GM18858 (cell line): ENCODE measurements at regions not wholly inside any gene's neighbourhood (a gene's known extent, or its start where the extent isn't known, plus 50 kb on each side); places are given as distances from the start of the nearest gene placed in this dataset.

Source experiments
- ATAC-seq: cut with Tn5 transposase; IDR thresholded peaks from one replicate; pipeline ENCODE4 v1.9.1; 2021; ENCODE audit not compliant: unreplicated experiment

DNA sequence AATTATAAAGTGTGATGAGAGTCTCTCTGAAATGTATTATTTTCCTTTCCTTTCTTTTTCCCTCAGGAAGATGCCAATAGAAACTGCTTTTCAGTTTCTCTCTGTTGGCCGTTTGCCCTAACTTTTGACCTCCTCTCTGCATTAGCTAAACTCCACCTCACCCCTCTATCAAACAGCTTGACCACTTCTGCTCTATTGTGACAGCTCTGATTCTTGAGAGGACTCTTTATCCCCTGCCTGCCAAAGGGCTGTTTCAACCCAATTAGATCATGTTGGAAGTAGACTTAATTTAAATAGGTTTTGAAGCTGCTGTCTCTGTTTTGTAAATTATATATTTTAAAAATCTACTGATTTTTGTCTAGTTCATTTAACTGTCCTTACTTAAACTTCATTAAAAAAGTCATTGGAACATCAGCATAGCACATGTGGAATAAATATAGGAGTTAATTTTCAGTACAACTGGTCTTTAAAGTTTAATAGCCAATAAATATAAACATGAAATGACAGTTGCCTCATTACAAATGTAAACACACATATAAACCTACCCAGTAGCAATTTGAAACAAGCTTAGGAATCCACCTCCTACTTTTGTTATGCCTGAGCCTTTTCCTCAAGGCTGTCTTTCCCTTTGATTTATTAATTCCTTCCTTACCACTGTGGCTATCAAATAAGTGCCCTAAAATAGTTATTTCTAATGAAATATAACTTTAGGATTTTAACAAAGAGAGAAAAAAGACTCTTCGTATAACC, 152.0 kb downstream of the CHRM3 start:
- no peak for ATAC-seq

- no peak for ATAC-seq
Measured at GRCh38 chr1:239539051-239539450, 152.7 kb downstream of the CHRM3 start.

DNA sequence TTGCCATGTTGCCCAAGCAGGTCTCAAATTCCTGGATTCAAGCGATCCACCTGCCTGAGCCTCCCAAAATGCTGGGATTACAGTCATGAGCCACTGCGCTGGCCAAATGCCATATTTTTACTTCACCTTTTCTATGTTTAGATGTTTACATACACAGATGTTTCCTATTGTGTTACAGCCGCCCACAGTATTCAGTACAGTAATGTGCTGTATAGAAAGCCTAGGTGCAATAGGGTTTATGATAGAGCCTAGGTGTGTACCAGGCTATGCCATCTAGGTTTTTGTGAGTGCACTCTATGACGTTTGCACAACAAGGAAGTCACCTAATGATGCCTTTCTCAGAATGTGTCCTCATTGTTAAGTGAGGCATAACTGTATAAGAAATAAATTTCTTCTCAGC, 153.4 kb downstream of the CHRM3 start:
- no peak for ATAC-seq

DNA sequence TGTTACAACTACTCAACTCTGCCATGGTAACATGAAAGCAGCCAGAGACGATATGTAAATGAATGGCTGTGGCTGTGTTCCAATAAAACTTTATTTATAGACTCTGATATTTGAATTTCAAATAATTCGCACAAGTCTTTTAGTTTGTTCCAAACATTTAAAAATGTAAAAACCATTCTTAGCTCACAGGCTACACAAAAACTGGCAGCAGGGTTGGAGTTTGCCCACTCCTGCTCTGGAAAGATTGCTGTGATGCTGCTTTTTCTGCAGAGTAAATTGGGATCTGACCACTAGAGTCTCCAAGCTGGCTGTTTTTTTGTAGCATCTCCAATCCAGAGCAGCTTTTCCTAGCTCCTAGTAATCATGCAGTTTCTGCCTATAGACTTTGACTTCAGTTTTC, 157.5 kb downstream of the CHRM3 start:
- no peak for ATAC-seq

DNA sequence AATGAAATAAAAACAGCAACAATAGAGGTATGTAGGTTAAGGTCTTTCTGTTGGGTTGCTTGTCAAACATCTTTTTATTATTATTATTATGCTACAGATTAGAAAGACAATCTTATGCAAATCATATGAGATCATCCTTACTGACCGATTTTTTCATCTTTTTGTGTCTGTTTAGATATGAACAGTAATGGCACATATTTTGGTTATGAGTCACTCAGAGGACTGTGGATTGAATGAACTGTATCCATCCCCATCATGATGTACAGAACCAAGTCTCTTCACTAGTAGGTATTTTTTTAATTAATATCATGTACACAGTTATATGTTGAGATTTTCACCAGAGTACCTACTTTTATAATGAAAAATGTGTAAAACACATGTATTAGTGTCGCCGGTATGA, 159.1 kb downstream of the CHRM3 start:
- ATAC-seq: no peak

- no peak for ATAC-seq
Measured at GRCh38 chr1:239547987-239548386, 161.6 kb downstream of the CHRM3 start.

- ATAC-seq: no peak
Measured at GRCh38 chr1:239550178-239550577, 163.8 kb downstream of the CHRM3 start.

GRCh38 chr1:239555350-239555749, 169.0 kb downstream of the CHRM3 start:
- no peak for ATAC-seq

DNA sequence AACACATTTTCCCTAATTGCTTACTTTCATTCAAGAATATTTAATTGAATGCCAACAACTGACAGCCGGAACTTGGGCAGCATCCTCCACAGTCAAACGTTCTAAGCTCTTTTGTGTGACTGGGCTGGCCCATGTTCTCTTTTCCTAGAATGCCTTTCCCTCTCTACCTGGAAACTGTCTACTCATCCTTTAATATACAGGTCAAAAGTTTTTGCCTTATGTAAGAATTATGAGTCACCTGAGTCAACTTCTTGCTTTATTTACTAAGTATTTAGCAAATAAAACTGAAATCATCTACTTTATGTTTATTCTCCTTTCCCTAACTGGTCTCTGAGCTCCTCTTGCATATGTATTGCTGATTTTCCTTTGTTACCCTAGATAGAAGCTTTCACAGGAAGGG, 172.2 kb downstream of the CHRM3 start:
- ATAC-seq: no peak

- no peak for ATAC-seq
Measured at GRCh38 chr1:239558991-239559390, 172.6 kb downstream of the CHRM3 start.

GRCh38 chr1:239560921-239561320, 174.6 kb downstream of the CHRM3 start:
- no peak for ATAC-seq

DNA sequence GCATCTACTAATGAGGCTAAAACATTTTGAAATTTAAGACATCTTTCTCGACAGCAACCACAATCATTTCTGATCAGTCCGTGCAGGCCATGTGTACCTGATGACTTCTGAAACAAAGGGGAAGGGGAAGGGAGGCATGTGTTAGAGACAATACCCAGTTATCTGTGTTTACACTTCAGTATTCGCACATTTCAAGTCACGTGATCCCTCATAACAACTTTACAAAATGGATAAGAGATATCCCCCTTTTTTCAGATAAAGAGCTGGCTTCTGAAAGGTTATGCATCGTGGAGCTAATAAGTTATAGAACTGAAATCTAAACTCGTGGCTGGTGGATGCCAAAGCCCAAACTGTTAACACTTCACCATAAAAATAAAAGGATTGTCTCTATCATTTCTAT, 175.7 kb downstream of the CHRM3 start:
- ATAC-seq: no peak

DNA sequence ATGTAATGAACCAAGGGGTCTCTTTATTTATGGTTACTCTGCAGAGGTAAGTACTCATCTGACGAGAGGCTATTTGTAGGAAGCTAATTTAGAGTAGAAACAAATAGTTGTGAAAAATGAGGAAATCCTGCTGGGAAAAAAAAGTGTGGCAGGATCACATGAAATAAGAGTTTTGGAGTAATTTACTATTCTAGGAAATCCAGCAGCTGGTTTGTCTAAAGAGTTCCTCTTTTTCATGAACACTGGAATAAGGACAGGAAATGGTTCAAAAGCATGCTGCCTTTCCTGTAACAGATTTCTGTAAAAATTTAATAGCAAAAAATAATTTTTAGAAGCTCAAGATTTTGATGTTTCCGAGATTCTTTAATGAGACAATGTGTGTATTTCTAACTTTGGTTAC, 177.3 kb downstream of the CHRM3 start:
- ATAC-seq: no peak

DNA sequence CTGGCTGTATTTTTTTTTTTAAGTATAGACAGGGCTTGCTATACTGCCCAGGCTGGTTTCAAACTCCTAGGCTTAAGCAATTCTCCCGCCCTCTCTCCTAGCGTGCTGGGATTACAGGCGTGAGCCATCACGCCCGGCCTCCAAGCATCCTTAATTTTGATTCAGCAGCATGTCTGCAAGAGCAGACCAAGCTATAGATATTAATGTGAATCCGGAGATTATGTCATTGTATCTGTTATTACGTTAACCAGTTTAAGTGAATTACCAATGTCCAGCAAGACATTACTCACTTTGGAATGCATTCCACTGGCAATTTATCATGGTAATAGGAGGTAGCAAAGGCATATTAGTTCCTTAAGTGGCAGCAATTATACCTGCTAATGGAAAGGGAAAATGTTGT, 179.7 kb downstream of the CHRM3 start:
- ATAC-seq: no peak

DNA sequence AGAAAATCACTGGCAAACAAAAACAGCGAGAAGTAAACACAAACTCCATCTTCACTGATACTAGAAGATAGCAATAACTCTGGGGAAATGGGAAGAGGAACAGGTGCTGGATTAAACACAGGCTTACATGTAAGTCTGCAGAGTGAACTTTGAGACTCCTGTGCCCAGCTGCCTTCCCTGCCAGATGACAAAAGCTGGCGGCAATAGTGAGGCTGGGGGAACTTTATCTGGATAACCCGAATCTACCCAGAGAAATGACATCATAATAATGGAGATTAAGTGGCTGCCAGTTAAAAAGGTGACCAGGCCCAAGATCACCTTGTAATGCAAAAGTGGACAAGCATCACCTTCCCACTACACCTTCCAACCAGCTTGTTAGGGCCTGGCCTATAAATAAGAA, 184.5 kb downstream of the CHRM3 start:
- ATAC-seq: no peak

DNA sequence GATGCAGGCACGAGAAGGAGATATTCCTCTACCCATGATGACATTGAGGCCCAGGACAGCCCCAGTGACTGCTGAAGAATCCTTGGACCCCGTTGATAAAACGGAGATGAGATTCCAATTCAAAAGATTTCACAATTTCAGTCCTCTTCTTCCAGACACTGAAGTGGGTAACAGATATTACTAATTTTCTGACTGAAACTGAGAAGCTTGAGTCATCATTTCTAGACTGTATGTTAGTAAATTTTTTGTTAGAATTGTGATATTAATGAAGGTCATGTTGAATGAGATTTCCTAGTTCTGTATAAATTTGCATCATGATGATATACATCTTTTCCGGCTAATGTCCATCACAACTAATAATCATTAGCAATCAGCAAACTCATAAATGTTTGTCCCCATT, 185.8 kb downstream of the CHRM3 start:
- ATAC-seq: no peak

DNA sequence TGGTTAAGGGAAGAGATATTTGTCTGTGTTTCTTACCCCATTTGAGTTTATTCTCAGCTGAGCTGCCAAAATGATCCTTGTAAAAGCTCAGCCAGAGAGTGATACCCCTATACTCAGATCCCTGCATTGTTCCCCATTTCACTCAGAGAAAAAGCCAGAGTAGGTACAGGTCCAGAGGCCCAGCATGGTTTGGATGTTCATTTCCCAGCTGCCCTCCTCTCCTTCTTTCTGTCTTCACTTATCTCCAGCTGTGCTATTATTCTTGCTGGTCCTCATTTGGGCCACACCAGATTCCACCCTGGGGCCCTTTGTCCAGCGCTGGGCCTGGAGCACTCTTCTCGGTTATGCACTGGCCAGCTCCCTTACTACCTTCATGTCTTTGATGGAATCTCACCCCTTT, 187.7 kb downstream of the CHRM3 start:
- no peak for ATAC-seq

GRCh38 chr1:239575113-239575512, 188.7 kb downstream of the CHRM3 start:
- no peak for ATAC-seq

GRCh38 chr1:239583536-239583935, 197.2 kb downstream of the CHRM3 start:
- ATAC-seq: no peak

DNA sequence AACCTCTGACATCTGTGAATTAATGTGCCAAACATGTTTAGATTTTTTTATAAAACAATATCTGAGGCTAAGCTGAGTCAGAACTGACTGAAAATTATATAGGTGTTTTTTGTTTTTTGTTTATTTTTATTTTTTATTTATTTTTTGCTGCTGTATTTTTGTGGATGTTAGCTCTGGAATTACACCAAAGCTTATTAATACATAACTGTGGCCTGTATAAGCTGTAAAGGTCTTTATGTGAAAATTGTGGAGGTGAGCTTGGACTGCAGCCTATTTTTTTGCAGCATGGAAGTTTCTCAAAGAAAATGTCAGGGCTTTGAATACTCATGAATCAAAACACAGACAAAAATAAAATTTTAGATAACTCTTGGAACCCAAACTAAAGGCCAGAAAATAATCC, 199.8 kb downstream of the CHRM3 start:
- no peak for ATAC-seq

- no peak for ATAC-seq
Measured at GRCh38 chr1:239587066-239587465, 200.7 kb downstream of the CHRM3 start.

DNA sequence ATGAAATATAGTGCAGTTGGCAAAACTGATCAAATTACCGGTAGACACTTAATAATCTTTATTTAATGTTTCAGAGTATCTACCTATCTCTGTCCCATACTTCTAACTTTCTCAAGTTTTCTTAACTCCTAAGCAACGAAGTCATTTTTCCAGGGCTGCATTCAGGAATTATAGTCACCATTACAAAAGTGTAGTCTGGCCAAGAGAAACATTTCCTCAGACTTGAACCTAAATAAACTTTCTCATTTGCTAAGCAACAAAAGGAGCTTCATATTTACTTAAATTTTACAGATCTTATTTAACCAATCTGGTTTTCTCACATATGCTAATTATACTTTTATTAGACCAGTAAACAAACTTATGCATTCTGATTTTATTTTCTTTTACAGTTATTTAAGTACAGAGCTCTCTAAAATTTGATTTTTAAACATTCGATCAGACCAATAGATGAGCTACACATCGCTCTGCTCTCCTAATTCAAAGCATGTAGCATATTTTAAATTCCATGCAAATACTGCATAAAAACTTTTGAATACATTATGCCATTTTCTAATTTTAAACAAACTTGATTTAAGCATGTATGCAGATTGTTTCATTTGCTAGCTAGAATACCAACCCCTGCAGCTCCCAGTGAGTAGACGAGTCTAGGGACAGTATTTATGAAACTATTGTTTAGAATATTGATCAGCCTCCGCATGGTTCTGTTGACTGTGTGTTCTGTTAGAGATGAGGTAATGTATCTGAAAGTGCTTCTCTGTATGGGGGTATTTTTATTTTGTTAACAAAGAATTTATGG, 201.4 kb downstream of the CHRM3 start:
- no peak for ATAC-seq

DNA sequence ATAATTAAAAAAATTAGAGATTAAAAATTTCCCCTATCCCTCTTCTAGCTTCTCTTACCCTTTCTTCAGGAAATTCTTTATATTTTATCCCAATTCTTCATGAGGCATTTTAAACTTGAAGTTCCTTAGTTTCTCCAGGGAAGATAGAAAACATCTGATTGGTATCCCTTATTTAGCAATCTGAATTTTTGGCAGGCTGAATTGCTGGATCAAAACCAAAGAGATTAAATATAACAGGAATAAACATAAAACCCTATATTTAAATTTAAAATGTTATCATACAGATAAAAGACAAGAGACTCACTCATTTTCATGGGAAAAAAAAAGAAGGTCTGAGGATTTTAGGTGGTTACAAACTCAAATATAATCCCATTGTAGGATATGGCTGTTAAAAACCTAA, 204.2 kb downstream of the CHRM3 start:
- ATAC-seq: no peak
